DMS114 treated with DMSO at 0.1 percent for 48 hours (cell line): ENCODE measurements at regions not wholly inside any gene's neighbourhood (a gene's known extent, or its start where the extent isn't known, plus 50 kb on each side); places are given as distances from the start of the nearest gene placed in this dataset.
"Not testable (repeated sequence)": the region's sequence is repeated elsewhere in the genome, so short reads cannot be mapped to it uniquely, and the experiment has no call there.

Experiments
- DNase-seq: peaks from one replicate; lab custom pipeline; 2025; ENCODE audit not compliant: unreplicated experiment; lab: John Stamatoyannopoulos, UW

DNA sequence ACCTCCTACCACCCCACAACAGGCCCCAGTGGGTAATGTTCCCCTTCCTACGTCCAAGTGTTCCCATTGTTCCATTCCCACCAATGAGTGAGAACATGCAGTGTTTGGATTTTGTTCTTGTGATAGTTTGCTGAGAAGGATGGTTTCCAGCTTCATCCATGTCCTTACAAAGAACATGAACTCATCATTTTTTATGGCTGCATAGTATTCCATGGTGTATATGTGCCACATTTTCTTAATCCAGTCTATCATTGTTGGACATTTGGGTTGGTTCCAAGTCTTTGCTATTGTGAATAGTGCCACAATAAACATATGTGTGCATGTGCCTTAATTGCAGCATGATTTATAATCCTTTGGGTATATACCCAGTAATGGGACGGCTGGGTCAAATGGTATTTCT is 81.6 kb downstream of the P2RY10 start:
- not testable (repeated sequence) for DNase-seq

DNA sequence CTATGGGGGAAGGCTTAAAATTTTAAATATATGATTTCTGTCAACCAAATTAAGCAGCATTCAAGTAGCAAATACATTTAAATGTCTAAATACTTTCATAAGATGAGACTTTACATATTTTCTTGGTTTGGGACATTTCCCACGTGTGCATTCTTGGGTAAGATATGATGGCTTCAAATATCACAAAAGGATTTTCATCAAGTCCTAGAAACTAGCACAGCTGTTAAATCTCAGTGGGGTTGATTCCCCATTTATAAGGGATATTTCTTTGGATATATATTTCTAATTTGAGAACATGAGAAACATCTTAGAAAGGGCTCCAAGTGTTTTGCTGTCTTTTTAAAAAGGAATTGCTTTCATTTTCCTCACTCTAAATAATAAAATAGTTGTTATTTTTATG is 90.2 kb downstream of the P2RY10 start:
- no peak for DNase-seq

DNA sequence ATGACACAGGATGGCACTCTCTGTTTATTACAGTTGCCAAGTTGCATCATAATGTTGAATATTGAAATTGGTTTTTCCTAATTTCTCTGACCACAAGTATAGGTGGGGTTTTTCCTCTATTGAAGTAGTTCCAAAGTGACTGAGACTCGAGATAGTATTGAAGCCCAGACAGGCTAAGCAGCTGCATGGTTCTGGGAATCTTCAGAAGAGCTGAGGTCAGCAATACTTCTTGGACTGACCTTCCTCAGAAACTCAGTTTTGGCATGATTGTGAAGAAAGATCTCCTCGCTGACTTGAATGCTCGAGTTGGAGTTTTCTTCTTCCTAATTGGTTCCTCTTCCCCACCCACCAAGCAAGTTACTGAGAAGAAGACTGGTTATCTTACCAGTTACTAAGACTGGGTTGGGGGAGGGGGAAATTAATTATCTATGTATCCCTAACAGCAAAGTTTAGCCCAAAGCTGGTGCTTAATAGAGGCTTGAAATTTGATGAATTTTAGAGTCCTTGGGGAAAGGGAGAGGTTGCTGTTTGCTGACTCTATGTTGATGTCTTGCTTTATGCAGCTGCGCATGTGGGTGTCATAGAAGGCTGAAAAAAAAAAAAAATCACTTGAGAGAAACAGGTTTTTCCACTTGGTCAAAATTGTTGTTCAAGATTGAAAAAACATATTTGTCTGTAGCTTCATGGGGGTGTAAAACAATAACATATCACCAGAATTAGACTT is 91.1 kb downstream of the P2RY10 start:
- DNase-seq = no peak

DNA sequence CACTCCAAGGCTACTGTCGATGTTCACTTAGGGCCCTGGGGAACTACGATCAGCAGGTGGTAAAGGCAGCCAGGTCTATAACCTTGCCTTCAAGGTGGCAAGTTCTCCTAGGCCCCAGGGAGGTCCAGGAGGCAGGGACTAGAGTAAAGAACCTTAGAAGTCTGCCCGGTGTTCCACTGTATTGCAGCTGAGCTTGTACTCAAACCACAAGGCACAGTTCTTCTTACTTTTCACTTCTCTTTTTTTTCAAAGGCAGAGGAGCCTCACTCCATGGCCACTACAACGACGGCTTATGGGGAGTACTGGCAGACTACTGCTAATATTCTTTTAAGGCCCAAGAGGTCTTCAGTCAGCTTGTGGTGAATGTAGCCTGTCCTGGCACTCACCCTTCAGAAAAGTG is 78.8 kb upstream of the GPR174 start:
- no peak for DNase-seq

DNA sequence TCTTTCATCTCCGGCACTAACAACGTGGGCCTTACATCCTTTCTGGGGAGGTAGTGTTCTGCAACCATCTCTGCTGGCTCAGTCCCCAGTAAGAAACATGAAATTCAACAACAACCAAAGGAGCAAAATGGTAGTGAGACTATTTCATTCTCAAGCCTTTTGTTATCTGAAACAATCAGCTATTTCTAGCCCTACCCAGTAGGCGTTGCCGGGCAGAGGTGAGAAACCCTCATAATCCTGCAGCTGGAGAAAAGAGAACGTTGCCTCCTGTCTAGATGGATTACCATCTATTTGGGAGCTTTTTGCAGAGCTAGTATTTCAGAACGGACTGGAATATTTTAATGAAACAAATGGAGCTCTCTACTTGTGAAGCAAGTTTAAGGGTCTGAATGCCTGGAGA is 66.4 kb upstream of the GPR174 start:
- no peak for DNase-seq

DNA sequence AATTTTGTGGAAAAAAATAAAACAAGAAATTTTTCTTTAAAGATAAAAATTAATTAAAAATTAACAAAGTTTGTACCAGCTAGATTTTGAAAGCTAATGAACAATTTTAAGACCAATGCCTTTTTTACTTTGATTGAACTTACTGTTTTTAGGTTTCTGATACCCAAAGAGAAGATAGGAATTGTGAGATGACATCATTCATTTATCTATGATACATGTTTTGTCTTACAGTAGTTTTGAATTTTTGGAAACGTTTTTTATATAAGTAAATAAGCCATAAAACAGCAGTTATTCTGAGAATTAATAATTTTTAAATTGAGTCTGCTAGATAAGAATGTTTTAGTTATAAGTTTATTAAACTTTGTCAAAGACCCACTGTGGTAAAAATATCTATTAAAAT is 65.0 kb upstream of the GPR174 start:
- no peak for DNase-seq

DNA sequence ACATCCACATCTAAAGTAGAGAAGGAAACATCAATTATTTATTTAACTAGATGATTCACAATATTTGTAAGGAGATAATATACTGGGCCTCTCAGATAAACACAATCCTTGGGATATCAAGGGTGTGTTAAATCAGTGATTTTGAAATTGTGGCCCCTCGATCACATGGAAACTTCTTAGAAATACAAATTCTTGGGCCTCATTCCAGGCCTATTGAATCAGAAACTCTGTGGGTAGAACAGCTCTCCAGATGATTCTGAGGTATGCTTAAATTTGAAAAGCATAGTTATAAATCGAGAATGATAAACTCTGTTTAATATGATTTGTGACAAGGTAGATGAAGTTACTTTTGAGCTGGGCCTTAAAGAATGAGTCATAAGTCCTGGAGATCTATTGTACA is 64.3 kb upstream of the GPR174 start:
- DNase-seq = no peak

DNA sequence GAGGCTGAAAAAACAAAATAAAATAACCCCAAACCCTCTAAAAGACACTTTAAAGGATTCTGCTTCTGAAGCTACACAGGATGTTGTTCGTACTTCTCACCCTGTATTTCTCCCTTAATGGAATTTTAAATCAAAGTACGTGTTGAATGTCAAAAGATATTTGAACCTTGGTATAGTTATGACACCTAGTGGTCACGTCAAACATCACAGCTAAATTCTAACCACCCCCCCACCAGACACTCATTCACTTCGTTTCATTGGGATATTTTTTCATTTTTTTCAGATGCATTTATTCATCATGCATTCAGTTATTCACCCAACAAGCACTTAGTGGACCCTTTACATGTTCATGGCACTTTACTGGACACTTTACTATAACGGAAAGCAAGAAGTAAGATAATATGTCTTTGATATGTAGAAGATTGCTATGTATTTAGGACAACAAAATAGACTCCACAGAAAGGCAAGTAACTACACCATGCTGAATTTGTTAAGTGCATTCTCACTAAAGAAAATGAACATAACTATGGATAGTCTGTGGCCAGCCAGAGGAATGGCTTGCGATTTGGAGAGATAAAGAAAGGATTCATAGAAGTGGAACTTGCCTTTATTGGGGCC is 62.5 kb upstream of the GPR174 start:
- peak; percentile 5 for DNase-seq

DNA sequence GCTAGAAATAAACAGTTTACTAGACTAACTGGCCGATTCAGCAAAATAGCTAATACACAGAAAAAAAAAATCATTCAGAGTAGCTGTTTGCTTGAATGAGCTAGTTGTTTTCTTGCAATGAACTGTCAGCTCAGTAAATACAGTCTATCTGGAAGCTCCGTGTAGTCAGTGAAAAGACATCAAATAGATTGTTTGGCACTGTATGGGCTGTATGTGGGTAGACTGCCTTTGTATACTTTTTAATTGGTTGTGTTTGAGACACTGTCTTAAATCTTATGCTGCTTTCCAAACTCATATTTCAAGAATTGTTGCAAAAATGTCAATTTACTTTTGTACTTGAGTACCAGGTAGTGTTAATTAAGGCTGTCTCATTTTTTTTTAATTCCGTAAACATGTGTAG is 61.6 kb upstream of the GPR174 start:
- DNase-seq = no peak

DNA sequence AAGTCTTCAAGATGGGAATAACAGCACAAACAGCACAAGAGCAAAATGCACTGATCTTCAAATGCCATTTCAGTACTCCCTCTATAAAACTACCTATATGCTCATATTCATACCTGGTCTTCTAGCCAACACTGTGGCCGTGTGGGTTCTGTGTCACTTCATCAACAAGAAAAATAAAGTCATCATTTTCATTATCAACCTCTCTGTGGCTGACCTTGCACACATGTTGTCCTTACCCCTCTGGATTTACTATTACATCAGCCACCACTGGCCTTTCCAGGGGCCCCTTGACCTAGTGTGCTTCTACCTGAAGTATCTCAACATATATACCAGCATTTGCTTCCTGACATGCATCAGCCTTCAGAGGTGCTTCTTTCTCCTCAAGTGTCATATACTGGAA is 59.6 kb upstream of the GPR174 start:
- no peak for DNase-seq

DNA sequence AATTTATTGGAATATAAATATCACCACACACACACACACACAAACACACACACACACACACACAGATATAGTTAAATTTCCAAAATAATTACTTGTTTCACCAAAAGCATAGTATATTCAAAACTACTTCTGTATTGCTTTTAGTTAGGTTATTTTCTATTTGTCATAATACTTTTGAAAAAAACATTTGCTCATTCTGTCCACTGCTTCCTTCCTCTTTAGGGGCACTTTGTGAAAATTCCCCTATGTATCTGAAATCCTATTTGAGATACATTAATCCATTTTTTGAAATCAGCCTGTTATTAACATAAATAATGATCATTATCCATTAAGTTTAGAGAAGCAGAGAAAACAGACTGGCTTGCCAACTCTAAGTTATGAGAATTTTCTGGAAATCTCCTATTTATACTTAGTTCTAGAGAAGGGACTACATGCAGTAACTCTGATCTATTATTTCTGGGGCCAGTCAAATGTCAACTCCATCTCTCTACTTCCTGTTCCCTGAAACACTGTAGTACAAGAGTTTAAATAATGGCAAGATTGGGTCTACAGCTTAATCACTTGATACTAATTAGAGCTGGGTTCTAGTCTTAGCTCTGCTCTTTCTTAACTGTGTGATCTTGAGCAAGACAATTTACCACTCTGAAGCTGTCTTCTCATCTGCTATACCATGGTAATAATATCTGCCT is 54.4 kb upstream of the GPR174 start:
- DNase-seq = no peak

DNA sequence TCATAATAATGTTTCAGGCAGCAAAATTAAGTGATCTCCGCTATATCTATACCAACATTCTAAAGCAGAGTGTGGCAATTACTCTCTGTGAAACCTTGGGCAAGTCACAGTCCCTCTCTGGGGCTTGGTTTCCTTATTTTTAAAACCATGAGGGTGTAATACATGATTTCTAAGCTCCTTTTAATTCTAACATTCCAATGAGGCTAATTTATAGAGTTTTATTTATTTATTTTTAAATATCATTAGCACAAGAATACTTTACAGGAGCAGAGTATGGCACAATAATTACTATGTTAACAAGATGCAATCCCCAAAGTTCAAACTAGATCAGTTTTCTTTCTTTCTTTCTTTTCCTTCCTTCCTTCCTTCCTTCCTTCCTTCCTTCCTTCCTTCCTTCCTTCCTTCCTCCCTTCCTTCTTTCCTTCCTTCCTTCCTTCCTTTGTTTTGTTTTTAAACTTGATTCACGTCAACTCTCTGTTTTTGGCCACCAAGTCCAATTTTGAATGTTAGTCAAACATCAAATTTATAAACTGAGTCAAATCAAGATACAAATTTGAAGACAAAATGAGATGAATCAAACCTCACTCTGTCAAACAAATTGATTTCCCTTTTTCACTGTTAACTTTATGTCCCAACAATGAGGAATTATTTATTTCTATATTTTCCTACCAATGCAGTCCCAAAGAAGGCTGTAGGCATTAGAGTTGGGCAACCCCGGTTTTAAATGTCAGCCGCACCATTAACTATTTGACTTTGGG is 50.2 kb upstream of the GPR174 start:
- no peak for DNase-seq
